ENCODE measurements at regions not wholly inside any gene's neighbourhood (a gene's known extent, or its start where the extent isn't known, plus 50 kb on each side); places are given as distances from the start of the nearest gene placed in this dataset.

DNA sequence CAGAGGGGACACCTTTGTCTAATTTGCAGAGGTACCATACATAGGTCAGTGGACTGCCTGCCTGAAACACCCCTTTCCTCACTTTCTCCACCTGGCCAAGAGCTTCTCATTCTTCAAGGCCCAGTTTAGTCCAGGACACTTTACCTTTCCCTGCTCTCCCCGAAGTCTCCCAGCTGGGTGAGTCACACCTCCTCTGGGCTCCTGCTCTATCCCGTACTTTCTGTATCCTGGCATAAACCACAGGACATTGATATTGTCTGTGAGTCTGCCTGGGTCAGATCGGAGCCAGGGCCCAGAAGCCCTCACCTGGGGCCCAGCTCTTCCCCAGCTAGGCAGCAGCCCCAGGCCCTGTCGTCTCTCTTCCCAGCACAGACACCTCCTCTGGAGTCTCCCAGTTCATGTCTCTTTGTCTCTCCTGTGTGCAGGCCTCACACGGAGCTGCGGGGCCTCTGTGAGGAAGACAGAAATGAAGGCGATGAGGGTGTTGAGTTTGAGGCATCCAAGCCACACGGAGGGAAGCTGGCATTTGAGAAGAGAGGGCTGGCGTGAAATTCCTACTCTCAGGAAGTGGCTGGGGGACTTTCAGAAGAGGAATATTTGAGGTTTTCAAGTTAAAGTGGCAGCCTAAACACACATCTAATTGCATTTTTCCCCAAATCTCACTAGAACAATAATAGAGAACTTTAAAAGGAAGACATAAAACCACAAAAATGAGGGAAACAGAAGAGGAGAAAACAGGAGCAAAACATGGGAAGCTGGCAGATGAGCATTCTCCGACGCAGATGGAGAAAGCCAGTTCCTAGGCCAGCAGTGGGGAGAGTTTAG, 79.6 kb upstream of the LAPTM4A start:
- Mint-ChIP-seq H3K36me3 (ENCODE audit: low read depth) (no peaks in the 10 kb centered on the region), H3K9me3 (ENCODE audit: low read depth) (no peaks in the 10 kb centered on the region), H3K27me3 (ENCODE audit: low read depth) (no peaks in the 10 kb centered on the region), H3K4me1 (ENCODE audit: low read depth) (peaks cover 43% of the 10 kb centered on the region), H3K27ac (ENCODE audit: unreplicated experiment) (peak overlapping the region; percentile 85), H3K4me3 (ENCODE audit: unreplicated experiment) (no peak overlapping the region)
- no peak for DNase-seq (ENCODE audit: low spot score)
- TF ChIP-seq, protein P1, sequence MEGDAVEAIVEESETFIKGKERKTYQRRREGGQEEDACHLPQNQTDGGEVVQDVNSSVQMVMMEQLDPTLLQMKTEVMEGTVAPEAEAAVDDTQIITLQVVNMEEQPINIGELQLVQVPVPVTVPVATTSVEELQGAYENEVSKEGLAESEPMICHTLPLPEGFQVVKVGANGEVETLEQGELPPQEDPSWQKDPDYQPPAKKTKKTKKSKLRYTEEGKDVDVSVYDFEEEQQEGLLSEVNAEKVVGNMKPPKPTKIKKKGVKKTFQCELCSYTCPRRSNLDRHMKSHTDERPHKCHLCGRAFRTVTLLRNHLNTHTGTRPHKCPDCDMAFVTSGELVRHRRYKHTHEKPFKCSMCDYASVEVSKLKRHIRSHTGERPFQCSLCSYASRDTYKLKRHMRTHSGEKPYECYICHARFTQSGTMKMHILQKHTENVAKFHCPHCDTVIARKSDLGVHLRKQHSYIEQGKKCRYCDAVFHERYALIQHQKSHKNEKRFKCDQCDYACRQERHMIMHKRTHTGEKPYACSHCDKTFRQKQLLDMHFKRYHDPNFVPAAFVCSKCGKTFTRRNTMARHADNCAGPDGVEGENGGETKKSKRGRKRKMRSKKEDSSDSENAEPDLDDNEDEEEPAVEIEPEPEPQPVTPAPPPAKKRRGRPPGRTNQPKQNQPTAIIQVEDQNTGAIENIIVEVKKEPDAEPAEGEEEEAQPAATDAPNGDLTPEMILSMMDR (IDR thresholded peaks at IDR 0.05): no peak

DNA sequence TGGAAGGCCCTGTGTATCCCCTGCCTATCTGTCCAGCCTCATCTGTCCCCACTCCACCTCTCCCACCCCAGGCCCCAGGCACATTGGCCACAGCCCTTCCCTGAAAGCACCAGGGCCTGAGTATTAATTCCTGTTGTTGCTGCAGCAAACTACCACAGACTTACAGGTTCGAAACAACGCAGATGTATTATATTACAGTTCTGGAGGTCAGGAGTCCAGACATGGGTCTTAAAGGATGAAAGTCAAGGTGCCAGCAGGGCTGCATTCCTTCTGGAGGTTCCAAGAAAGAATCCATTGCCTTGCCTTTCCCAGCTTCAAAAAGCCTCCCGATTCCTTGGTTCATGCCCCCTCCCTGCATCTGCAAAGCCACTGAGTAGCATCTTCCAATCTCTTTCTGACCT, 78.7 kb upstream of the LAPTM4A start:
- no peaks in the 10 kb centered on the region for H3K9me3 Mint-ChIP-seq (ENCODE audit: low read depth)
- H3K36me3 Mint-ChIP-seq (ENCODE audit: low read depth): no peaks in the 10 kb centered on the region
- DNase-seq (ENCODE audit: low spot score): no peak
- H3K27me3 Mint-ChIP-seq (ENCODE audit: low read depth): no peaks in the 10 kb centered on the region
- H3K4me3 Mint-ChIP-seq (ENCODE audit: unreplicated experiment): no peak overlapping the region
- H3K4me1 Mint-ChIP-seq (ENCODE audit: low read depth): peaks cover 47% of the 10 kb centered on the region
- TF ChIP-seq, protein P1 (IDR thresholded peaks at IDR 0.05): no peak
- no peak overlapping the region for H3K27ac Mint-ChIP-seq (ENCODE audit: unreplicated experiment)

DNA sequence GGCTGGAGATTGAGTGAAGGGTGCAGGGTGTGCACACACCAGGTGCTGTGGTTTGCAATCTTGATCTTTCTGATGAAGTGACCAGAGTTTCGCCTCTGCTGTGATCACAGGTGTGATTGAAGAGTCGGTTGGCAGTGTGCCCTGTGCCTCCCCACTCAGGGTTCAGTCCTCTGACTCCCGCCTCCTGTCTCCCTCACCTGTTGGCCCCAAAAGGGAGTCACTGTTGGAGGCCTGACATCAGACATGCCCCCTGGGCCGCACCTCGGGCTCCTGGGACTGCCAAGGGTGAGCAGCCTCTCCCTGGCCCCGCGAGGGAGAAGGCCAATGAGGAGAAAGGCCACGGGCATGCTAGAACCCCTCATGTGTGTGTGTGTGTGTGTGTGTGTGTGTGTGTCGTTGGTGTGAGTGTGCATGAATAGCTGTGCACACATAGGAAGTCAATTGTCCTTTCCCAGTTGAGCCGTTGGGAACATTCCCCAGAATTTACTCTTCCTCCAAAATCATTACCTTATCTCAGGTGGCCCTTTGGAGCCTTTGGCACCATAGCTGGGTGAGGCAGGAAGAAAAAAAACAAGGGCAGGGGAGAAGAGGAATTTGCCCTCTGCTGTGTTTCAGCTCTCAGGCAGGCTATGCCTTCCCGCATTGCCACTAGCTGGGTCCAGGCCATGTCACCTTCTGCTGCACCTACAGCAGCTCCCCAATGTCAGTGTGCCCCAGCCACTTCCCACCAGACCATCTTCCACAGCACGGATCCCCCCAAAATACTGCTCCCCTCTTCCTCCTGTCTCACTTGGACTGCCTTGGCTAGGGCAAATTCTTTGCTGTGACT, 78.1 kb upstream of the LAPTM4A start:
- no peak for DNase-seq (ENCODE audit: low spot score)
- no peaks in the 10 kb centered on the region for H3K27me3 Mint-ChIP-seq (ENCODE audit: low read depth)
- no peak overlapping the region for H3K4me3 Mint-ChIP-seq (ENCODE audit: unreplicated experiment)
- H3K9me3 Mint-ChIP-seq (ENCODE audit: low read depth): no peaks in the 10 kb centered on the region
- no peaks in the 10 kb centered on the region for H3K36me3 Mint-ChIP-seq (ENCODE audit: low read depth)
- TF ChIP-seq, protein P1 (IDR thresholded peaks at IDR 0.05): no peak
- H3K4me1 Mint-ChIP-seq (ENCODE audit: low read depth): peaks cover 46% of the 10 kb centered on the region
- H3K27ac Mint-ChIP-seq (ENCODE audit: unreplicated experiment): no peak overlapping the region

- DNase-seq (ENCODE audit: low spot score): no peak
- H3K4me3 Mint-ChIP-seq (ENCODE audit: unreplicated experiment): no peak overlapping the region
- H3K27ac Mint-ChIP-seq (ENCODE audit: unreplicated experiment): no peak overlapping the region
- TF ChIP-seq, protein P1 (IDR thresholded peaks at IDR 0.05): no peak
- peaks cover 40% of the 10 kb centered on the region for H3K4me1 Mint-ChIP-seq (ENCODE audit: low read depth)
- no peaks in the 10 kb centered on the region for H3K27me3 Mint-ChIP-seq (ENCODE audit: low read depth)
- H3K36me3 Mint-ChIP-seq (ENCODE audit: low read depth): no peaks in the 10 kb centered on the region
- no peaks in the 10 kb centered on the region for H3K9me3 Mint-ChIP-seq (ENCODE audit: low read depth)
Measured at GRCh38 chr2:20128506-20129330, 77.3 kb upstream of the LAPTM4A start.

- H3K27me3 Mint-ChIP-seq (ENCODE audit: low read depth): peaks cover 10% of the 10 kb centered on the region
- H3K4me1 Mint-ChIP-seq (ENCODE audit: low read depth): peaks cover 32% of the 10 kb centered on the region
Measured at GRCh38 chr2:20126469-20126868, 75.0 kb upstream of the LAPTM4A start.

More at GRCh38 chr2:20126469-20126868, 75.0 kb upstream of the LAPTM4A start:
- Mint-ChIP-seq H3K4me3 (ENCODE audit: unreplicated experiment) (no peak overlapping the region), H3K27ac (ENCODE audit: unreplicated experiment) (no peak overlapping the region), H3K36me3 (ENCODE audit: low read depth) (no peaks in the 10 kb centered on the region), H3K9me3 (ENCODE audit: low read depth) (no peaks in the 10 kb centered on the region)
- TF ChIP-seq, protein P1 (IDR thresholded peaks at IDR 0.05): no peak
- DNase-seq (ENCODE audit: low spot score): no peak
